SHP77 (cell line): ENCODE measurements at regions not wholly inside any gene's neighbourhood (a gene's known extent, or its start where the extent isn't known, plus 50 kb on each side); places are given as distances from the start of the nearest gene placed in this dataset.

ENCODE experiments used
- DNase-seq, 2 experiments: peaks; one replicate each; lab custom pipeline; 2025; lab: John Stamatoyannopoulos, UW

- no peak for DNase-seq
Observed at GRCh38 chr7:88495881-88496725, 189.4 kb upstream of the STEAP4 start.

GRCh38 chr7:88492153-88492552 lies 185.5 kb upstream of the STEAP4 start:
- DNase-seq = peak; percentile 20 to 22

- DNase-seq = no peak
Observed at GRCh38 chr7:88490874-88491273, 184.2 kb upstream of the STEAP4 start.

- no peak for DNase-seq
Observed at GRCh38 chr7:88490161-88490560, 183.5 kb upstream of the STEAP4 start.

DNA sequence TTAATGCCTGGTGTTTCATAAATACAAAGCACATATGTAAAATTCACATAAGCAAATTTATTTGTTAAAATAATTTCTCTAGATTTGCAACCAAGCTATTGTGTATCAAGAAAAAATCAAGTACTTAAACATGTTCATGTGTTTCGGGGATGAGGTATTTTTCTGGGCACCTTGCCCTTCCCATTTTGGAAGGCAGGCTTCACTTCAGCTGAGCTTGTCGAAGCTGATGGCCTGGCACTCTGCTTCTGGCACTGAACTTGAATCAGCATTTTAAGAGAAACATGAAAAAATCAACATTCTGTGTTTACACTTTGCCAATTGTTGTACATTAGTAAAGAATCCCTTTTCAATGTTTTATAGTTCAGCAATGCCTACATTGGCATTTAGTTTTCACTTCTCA lies 179.1 kb upstream of the STEAP4 start:
- DNase-seq = no peak

- DNase-seq = no peak
Observed at GRCh38 chr7:88484551-88484950, 177.9 kb upstream of the STEAP4 start.

- no peak for DNase-seq
Observed at GRCh38 chr7:88480896-88481295, 174.2 kb upstream of the STEAP4 start.

- DNase-seq = no peak
Observed at GRCh38 chr7:88480271-88480670, 173.6 kb upstream of the STEAP4 start.

DNA sequence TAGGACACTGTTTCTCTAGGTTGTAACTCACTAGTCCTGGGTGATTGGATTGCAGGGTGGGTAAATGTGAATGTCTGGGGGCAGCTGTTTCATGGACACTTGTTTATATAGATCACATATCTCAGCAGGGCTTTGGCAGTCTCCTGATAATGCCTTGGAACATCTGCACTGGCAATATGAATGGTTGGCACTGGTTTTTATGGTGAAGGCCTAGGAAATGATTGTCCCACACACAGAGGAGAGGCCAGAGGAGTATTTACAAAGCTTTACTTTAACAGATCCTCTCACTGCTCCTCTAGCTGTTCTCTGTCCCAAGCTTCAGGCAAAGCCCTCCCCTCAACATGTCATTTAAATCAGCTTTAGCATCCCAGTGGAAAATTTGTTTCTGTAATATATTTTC lies 171.3 kb upstream of the STEAP4 start:
- DNase-seq = no peak

DNA sequence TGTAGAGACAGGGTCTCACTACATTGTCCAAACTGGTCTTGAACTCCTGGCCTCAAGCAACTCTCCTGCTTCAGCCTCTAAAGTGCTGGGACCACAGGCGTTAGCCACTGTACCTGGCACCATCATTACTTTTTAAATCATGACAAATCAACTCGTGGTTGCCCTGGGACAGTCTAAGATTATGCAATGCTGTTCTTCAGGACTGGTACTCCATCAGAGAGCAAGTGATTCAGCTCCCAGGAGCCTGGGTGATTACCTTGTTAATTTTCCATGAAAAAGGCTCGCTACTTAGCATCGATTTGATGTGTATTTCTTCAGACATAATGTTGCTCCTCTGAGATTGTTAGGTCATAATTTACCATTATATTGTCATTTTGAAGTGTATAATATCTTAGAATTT lies 158.9 kb upstream of the STEAP4 start:
- DNase-seq = no peak

- no peak for DNase-seq
Observed at GRCh38 chr7:88462799-88463198, 156.1 kb upstream of the STEAP4 start.

DNA sequence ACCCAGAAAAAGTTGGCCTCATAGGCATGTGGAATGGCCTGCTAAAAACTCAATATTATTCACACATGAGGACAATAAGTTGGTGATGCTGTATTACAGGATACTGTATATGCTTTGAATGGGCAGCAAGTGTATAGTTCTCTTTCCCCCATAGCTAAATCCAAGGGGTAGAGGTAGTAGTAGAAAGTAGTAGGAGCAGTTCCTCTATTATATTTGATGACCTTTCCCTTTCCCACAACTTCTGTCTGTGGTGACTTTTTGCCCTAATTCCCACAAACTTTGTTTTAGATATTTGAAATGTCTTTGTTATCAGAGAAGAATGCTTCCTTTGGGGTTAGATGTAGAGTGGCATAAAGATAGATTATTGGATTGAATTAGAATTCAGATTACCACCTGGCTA lies 154.0 kb upstream of the STEAP4 start:
- DNase-seq = no peak

GRCh38 chr7:88458946-88459345 lies 152.3 kb upstream of the STEAP4 start:
- DNase-seq = no peak

DNA sequence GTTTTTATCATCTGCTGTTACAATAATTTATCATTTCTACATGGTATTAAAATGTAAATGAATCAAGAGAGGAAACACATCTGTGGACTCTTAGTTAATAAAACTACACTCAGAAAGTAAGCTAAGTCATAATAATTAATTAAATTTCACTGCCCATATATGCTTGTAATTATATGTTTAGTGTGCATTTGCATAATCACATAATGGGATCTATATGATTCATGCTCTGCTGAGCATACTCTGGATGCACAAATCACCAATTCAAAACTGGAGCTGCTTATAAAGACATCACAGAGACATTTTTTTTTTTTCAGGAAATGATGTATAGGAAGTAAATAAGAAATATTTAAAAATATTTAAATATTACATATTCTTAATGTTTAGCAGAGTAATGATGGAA lies 151.6 kb upstream of the STEAP4 start:
- DNase-seq = no peak

GRCh38 chr7:88457320-88457719 lies 150.6 kb upstream of the STEAP4 start:
- DNase-seq = no peak

DNA sequence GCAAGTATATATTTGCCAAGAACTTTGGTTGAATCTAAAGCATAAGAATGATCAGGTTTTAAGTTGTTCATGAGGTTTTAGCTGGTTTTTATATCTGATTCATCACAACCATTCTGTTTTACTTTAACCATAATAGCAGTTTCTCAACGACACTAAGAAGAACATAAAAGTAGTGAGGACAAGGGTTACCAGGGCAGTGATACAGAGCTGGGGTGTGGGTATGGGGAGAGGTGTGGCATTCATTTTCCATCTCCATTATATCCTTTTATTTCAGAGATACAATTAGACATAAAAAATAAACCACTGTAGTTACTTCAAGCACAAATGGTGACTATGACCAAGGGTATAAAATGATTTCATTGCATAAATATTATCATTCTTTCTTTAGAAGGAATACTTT lies 149.8 kb upstream of the STEAP4 start:
- no peak for DNase-seq

- DNase-seq = no peak
Observed at GRCh38 chr7:88455696-88456095, 149.0 kb upstream of the STEAP4 start.

DNA sequence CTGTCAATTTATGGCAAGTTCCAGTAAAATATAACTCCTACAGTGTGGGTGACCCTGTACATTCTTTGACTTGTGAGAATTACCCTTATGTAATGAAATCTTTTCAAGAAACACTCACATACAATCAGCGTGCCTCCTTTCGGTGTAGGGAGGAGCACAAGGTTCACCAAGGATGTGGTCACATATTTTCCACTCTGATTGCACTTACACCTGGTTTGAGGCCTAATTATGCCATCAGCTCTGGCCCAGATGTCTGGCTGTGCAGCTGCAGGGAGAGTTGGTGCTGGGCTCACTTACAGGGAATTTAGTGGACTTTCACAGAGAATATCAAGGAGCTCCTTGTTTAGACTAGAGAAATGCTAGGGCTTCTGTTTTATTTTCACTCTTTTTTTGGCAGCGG lies 146.0 kb upstream of the STEAP4 start:
- DNase-seq = no peak

DNA sequence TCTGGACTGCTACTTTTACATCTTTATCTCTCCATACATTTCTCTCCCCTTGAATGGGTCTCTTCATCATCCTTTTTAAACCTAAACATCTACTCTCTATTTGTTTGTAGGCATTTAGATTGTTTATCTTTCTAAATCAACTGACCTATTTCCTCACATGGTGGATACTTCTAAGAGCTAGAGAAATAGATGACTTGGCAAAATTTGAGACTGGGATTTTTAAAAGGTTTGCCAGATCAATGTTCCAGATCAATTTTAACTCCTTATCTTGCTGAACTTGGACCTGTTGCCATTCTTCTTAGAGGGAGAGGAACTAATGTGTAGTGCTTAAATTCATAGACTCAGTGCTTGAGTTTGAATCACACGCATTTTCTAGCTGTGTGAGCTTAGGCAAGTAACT lies 144.2 kb upstream of the STEAP4 start:
- no peak for DNase-seq

DNA sequence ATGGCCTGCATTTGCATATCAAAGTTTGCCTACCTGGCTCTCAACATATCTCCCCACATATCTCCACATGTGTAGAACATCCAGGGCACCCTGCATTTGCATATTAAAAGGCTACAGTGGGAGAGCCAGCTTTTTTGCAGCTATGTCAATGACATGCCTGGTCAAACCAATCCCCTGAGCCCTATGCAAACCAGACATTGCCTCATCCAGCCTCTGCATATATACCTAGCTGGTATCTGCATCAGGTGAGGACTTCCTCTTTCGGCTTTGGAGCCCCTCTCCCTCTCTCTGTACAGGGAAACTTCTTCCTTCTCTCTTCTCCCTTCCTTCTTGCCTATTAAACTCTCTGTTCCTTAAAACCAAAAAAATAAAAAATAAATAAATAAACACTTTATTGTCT lies 142.7 kb upstream of the STEAP4 start:
- no peak for DNase-seq

DNA sequence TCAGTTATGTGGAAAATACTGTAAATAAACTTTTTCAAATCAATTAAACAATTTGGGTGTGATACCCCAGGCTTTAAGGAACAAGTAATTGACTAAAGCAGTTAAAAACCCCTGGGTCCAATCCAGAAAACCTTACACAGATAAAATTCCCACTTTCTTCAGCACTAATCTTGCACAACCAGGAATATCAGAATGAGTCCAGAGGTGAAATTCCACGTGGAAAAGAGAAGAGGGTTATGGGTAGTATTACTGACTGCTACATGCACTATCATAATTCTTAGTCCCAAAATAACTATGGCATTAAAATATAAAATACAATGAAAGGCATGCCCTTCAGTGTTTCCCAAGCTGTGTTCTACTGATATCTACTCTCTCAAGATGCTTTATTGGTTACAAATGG lies 135.7 kb upstream of the STEAP4 start:
- DNase-seq = no peak

DNA sequence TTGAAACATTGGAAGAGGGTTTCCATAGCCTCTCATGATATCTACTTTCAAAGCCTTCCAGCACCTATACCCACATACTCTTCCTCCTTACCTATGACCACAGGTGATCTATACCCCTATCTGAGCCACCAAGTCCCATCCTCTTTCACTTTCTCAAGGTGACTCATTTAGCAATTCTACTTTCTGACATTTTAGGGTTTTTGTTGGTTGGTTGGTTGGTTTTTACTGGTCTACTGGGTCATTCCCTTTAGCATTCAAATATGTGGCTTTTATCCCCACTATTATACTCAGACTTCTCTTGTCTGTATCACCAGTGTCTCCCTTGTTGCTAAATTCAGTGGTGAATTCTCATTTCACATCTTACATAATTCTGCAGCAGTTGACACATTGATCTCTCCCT lies 130.4 kb upstream of the STEAP4 start:
- no peak for DNase-seq

DNA sequence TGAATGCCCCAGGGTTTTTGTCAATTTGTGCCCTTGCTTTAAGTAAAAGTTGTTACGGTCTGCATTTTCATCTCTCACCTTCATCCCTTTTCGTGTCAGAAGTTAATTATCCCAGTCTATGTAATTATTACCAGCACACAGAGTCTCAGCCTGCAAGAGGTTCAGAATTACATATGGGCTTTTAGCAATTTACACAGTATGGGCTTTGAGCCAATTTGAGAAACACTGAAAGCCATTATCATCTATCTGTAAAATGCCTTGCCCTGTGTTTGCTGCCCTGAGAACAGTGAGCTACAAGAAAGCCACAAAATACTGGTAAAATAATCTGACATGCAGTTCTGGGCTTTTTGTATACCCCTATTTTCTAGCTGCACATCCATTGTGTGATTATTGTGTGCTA lies 125.6 kb upstream of the STEAP4 start:
- no peak for DNase-seq

DNA sequence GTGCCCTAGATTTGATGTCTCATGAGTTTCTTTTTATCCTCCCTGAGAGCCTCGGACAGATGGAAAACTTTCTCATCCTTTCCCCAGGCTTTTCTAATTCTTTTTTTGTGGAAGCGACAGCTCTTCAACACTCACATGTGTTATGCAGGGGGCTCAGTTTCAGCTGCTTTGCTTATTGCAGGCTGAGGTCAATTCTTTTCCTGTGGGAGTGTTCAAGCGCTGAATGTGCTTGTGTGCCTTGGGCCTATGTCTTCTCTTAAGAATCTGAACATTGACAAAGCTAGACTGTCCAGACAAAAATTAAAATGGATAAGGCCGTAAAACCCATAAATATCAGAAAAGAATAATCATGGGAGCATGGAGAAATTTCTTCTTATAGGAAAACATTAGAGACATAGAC lies 125.2 kb upstream of the STEAP4 start:
- no peak for DNase-seq
